Neural crest cell (in vitro differentiated cells): ENCODE measurements at regions not wholly inside any gene's neighbourhood (a gene's known extent, or its start where the extent isn't known, plus 50 kb on each side); places are given as distances from the start of the nearest gene placed in this dataset.

Source experiments
- DNase-seq: peaks from one replicate; pipeline ENCODE4 v3.0.0; 2021; ENCODE audit warnings: low read depth, mixed read lengths, low spot score
- H3K27ac Mint-ChIP-seq: one replicate; pipeline ENCODE4 v1.8.0; 2021; ENCODE audit warnings: mild to moderate bottlenecking, mixed read lengths; ENCODE audit not compliant: unreplicated experiment
- H3K27me3 Mint-ChIP-seq: 2 replicates; pipeline ENCODE4 v1.8.0; 2021; ENCODE audit warnings: low read depth, mild to moderate bottlenecking, mixed read lengths
- H3K36me3 Mint-ChIP-seq: 2 replicates; pipeline ENCODE4 v1.8.0; 2021; ENCODE audit warnings: low read depth, mild to moderate bottlenecking, mixed read lengths
- H3K4me1 Mint-ChIP-seq: 2 replicates; pipeline ENCODE4 v1.8.0; 2021; ENCODE audit warnings: mixed read lengths
- H3K4me3 Mint-ChIP-seq: one replicate; pipeline ENCODE4 v1.8.0; 2021; ENCODE audit warnings: mild to moderate bottlenecking, mixed read lengths
- H3K9me3 Mint-ChIP-seq: 2 replicates; pipeline ENCODE4 v1.8.0; 2021; ENCODE audit warnings: mixed read lengths
- TF ChIP-seq, protein P1 (sequence below): fragments of 200-600 bp; sonication (generic); conservative IDR thresholded peaks from 2 replicates; pipeline ENCODE4 v1.5.0; 2021; ENCODE audit warnings: antibody characterized with exemption, mild to moderate bottlenecking

DNA sequence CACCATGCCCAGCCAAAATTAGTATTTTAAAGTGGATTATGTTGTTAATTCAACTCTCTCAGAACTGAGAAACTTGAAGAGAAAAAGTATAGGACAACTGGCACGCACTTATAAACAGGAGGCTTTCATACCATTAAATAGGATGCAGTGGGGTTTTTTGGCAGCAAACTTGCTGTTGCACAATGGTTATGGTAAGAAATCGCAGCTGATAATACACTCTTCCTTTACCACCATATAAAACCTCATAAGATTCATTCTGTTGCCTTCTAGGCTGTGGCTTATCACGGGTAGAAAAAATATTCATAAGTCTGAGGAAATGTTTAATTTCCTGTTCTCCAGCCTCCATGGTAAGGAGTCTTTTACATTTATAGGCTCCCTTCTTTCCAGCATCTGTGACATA is 95.3 kb downstream of the TMCO5A start:
- no peak overlapping the region for H3K4me3 Mint-ChIP-seq
- no peaks in the 10 kb centered on the region for H3K36me3 Mint-ChIP-seq
- TF ChIP-seq, protein P1, sequence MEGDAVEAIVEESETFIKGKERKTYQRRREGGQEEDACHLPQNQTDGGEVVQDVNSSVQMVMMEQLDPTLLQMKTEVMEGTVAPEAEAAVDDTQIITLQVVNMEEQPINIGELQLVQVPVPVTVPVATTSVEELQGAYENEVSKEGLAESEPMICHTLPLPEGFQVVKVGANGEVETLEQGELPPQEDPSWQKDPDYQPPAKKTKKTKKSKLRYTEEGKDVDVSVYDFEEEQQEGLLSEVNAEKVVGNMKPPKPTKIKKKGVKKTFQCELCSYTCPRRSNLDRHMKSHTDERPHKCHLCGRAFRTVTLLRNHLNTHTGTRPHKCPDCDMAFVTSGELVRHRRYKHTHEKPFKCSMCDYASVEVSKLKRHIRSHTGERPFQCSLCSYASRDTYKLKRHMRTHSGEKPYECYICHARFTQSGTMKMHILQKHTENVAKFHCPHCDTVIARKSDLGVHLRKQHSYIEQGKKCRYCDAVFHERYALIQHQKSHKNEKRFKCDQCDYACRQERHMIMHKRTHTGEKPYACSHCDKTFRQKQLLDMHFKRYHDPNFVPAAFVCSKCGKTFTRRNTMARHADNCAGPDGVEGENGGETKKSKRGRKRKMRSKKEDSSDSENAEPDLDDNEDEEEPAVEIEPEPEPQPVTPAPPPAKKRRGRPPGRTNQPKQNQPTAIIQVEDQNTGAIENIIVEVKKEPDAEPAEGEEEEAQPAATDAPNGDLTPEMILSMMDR, result no peak
- DNase-seq, result no peak
- no peak overlapping the region for H3K27ac Mint-ChIP-seq
- H3K9me3 Mint-ChIP-seq, result peaks cover 12% of the 10 kb centered on the region
- H3K4me1 Mint-ChIP-seq, result no peaks in the 10 kb centered on the region
- H3K27me3 Mint-ChIP-seq, result no peaks in the 10 kb centered on the region

DNA sequence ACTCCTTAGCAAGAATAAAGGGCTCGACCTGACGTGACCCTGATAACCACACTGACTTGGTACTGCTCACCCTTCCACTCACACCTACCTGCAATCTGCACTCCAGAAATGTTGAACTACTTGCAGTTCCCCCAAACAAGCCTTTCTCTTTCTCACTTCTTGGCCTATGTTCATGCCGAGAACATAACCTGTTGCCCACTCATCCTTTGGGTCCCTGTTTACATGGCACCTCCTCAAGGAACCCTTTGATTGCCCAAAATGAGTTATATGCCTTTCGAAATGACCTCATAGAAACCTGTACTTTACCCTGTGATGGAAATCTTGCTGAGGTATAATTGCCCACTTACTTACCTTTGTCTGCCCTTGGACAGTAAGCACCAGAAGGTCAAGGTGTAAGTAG is 96.2 kb downstream of the TMCO5A start:
- no peaks in the 10 kb centered on the region for H3K27me3 Mint-ChIP-seq
- H3K4me3 Mint-ChIP-seq, result no peak overlapping the region
- H3K4me1 Mint-ChIP-seq, result no peaks in the 10 kb centered on the region
- H3K27ac Mint-ChIP-seq, result no peak overlapping the region
- DNase-seq, result no peak
- TF ChIP-seq, protein P1, result no peak
- H3K9me3 Mint-ChIP-seq, result peaks cover 12% of the 10 kb centered on the region
- H3K36me3 Mint-ChIP-seq, result no peaks in the 10 kb centered on the region

DNA sequence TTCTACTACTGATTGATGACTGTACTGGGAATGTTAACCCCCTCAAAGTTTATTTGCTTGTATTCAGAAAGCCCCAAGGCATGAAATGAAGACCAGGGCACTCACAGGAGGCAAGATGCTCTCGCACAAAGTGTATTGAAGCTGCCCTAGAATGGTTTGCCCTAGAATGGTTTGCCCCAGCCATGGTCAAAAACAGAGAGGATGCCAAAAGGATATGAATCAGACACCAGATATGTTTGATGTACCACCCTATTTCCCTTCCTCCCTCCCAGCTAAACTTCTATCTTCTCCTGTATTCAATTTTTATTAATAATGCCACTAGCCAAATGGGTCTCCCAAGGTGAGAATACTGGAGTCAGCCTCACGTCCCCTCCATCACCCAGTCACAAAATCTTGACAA is 101.3 kb downstream of the TMCO5A start:
- Mint-ChIP-seq H3K27me3 (no peaks in the 10 kb centered on the region), H3K9me3 (peaks cover 2% of the 10 kb centered on the region), H3K4me3 (no peak overlapping the region), H3K4me1 (no peaks in the 10 kb centered on the region), H3K27ac (no peak overlapping the region), H3K36me3 (no peaks in the 10 kb centered on the region)
- TF ChIP-seq, protein P1, result no peak
- DNase-seq, result no peak

DNA sequence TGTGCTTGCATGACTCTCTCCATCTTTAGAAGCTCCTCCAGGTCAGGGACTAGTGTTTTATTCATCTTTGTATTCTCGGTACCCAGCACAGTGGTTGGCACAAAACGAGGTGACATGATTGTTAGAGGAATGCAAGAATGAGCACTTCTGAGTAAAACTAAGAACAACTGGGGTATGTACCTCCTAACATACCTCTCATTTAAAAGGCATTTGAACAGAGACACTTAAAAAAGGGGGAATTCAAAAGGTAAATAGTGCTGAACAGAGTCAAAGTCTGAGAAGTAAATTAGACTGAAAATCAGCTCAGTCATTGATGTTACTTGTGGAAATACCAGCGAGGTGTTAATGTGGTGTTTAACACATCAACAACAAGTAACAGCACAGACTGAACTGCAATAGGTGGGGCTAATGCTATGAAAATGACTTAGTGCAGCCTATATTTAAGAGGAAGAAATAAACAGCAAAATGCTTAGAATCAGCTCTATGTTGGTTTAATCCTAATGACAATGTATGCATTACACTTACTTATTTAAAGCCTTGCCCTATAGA is 102.4 kb downstream of the TMCO5A start:
- Mint-ChIP-seq H3K9me3 (no peaks in the 10 kb centered on the region), H3K36me3 (no peaks in the 10 kb centered on the region), H3K4me3 (no peak overlapping the region), H3K27me3 (no peaks in the 10 kb centered on the region), H3K4me1 (no peaks in the 10 kb centered on the region), H3K27ac (no peak overlapping the region)
- TF ChIP-seq, protein P1, result no peak
- no peak for DNase-seq

DNA sequence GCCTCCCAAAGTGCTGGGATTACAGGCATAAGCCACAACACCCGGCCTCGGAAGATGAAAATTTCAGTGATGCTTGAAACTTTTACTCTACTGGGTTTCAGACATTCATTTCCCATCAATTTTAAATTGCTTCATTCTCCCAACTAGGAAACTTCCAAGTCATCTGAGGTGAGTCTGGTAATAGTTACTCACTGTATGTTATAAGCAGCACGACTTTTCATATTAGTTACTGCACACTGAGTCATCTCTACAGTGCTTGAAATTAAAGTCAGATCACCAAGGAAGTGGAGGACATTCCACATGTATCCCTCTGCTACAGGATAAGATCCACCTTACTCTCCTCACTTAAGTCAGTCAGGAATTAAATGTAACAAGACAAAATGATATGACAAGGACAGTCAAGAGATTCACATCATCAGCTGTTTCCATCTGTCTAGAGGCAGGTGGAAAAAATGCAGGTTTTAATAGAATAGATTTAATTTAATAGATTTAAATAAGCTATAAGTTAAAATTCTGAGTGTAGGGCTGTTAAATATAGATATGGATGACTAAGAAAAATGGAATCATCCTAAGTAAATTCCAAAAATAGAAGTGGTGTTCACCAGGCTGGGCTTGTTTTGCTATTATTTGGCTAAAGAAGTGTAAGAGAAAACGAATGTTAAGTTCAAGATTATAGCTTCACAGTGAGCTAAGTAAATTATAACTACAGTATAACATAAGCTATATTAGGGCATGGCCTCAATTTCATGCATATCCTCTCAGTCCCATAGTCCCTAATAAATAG is 104.4 kb downstream of the TMCO5A start:
- Mint-ChIP-seq H3K27ac (no peak overlapping the region), H3K4me3 (no peak overlapping the region), H3K4me1 (peaks cover 11% of the 10 kb centered on the region), H3K36me3 (no peaks in the 10 kb centered on the region), H3K27me3 (no peaks in the 10 kb centered on the region), H3K9me3 (peaks cover under 1% of the 10 kb centered on the region)
- TF ChIP-seq, protein P1, result no peak
- no peak for DNase-seq
